Naive thymus-derived CD8-positive, alpha-beta T cell (primary cell): ENCODE measurements at regions not wholly inside any gene's neighbourhood (a gene's known extent, or its start where the extent isn't known, plus 50 kb on each side); places are given as distances from the start of the nearest gene placed in this dataset.

ENCODE experiments used
- ATAC-seq, 2 donors: fragments of 150-1000 bp; cut with Tn5 transposase in 1 of 2; sonication (Bioruptor Pico), chemical (Tn5 transposase) in 1 of 2; 1 replicate in 1 of 2; 2 replicates in 1 of 2; pipeline ENCODE4 v1.10.0; 2021; ENCODE audit warnings: mild to moderate bottlenecking in 2 of 2, moderate library complexity in 2 of 2
- POLR2A ChIA-PET: fragments of 350-600 bp; sonication (Branson Sonifier 250); formaldehyde crosslinking; loops from one replicate; lab custom pipeline; 2021; ENCODE audit warnings: antibody characterized with exemption; lab: Charles Lee
- DNase-seq, 10 donors: peaks; one replicate each; pipeline versions ENCODE4 v3.0.0 to v3.0.0-alpha.2; 2020 to 2022
- H3K27ac Mint-ChIP-seq, 10 donors: one replicate each; pipeline ENCODE4 v1.8.0; 2020 to 2022; ENCODE audit warnings: mild to moderate bottlenecking in 10 of 10, mixed read lengths in 10 of 10, moderate library complexity in 4 of 10, inconsistent platforms in 1 of 10
- H3K27me3 Mint-ChIP-seq, 5 donors: one replicate each; pipeline ENCODE4 v1.8.0; 2021 to 2022; ENCODE audit warnings: mixed read lengths in 5 of 5
- H3K36me3 Mint-ChIP-seq, 3 donors: one replicate each; pipeline ENCODE4 v1.8.0; 2020 to 2022; ENCODE audit warnings: mixed read lengths in 3 of 3, mild to moderate bottlenecking in 2 of 3, inconsistent platforms in 1 of 3
- H3K4me1 Mint-ChIP-seq, 4 donors: one replicate each; pipeline ENCODE4 v1.8.0; 2021 to 2022; ENCODE audit warnings: mixed read lengths in 4 of 4
- H3K4me3 Mint-ChIP-seq, 10 donors: one replicate each; pipeline ENCODE4 v1.8.0; 2020 to 2022; ENCODE audit warnings: mild to moderate bottlenecking in 10 of 10, mixed read lengths in 10 of 10, moderate library complexity in 6 of 10, inconsistent platforms in 1 of 10
- H3K9me3 Mint-ChIP-seq, 9 donors: one replicate each; pipeline ENCODE4 v1.8.0; 2020 to 2022; ENCODE audit warnings: mixed read lengths in 9 of 9, mild to moderate bottlenecking in 3 of 9, inconsistent platforms in 1 of 9, moderate library complexity in 1 of 9

- DNase-seq (no peak), ATAC-seq (no peak)
- Mint-ChIP-seq H3K36me3 (peaks cover 0 to 12% (median 11%) of the 10 kb centered on the region in 3 donors), H3K4me3 (no peak overlapping the region), H3K27me3 (peaks cover 18 to 47% (median 22%) of the 10 kb centered on the region in 5 donors), H3K9me3 (peaks cover 0 to 25% (median 13%) of the 10 kb centered on the region in 9 donors), H3K27ac (no peak overlapping the region), H3K4me1 (peaks cover 0 to 5% (median 0%) of the 10 kb centered on the region in 4 donors)
- POLR2A ChIA-PET: no interaction called here
These were observed 208.5 kb upstream of the LINGO1 start for GRCh38 chr15:77840991-77841775.

- H3K27me3 Mint-ChIP-seq: peaks cover 14 to 41% (median 18%) of the 10 kb centered on the region in 5 donors
- peak in 1 of 10 donors; percentile 50 for DNase-seq
- H3K27ac Mint-ChIP-seq: no peak overlapping the region
- peaks cover 0 to 5% (median 0%) of the 10 kb centered on the region in 4 donors for H3K4me1 Mint-ChIP-seq
- H3K9me3 Mint-ChIP-seq: peaks cover 0 to 19% (median 11%) of the 10 kb centered on the region in 9 donors
- POLR2A ChIA-PET: no interaction called here
- H3K4me3 Mint-ChIP-seq: no peak overlapping the region
- H3K36me3 Mint-ChIP-seq: peaks cover 0 to 8% (median 8%) of the 10 kb centered on the region in 3 donors
- ATAC-seq: no peak
These were observed 207.5 kb upstream of the LINGO1 start for GRCh38 chr15:77839970-77840905.

- Mint-ChIP-seq H3K27ac (no peak overlapping the region), H3K4me3 (no peak overlapping the region), H3K9me3 (peaks cover 0 to 14% (median 6%) of the 10 kb centered on the region in 9 donors), H3K4me1 (peaks cover 0 to 5% (median 0%) of the 10 kb centered on the region in 4 donors), H3K36me3 (peaks cover 0 to 3% (median 3%) of the 10 kb centered on the region in 3 donors), H3K27me3 (peaks cover 14 to 33% (median 18%) of the 10 kb centered on the region in 5 donors)
- DNase-seq (peak in 1 of 10 donors; percentile 44), ATAC-seq (no peak)
- POLR2A ChIA-PET: no interaction called here
These were observed 206.7 kb upstream of the LINGO1 start for GRCh38 chr15:77839456-77839855.

GRCh38 chr15:77838595-77838994, 205.9 kb upstream of the LINGO1 start:
- ATAC-seq (no peak), DNase-seq (peak in 1 of 10 donors; percentile 57)
- POLR2A ChIA-PET: no interaction called here

GRCh38 chr15:77838061-77838460, 205.3 kb upstream of the LINGO1 start:
- peaks cover 0 to 5% (median 0%) of the 10 kb centered on the region in 4 donors for H3K4me1 Mint-ChIP-seq
- DNase-seq (peak in 1 of 10 donors; percentile 19), ATAC-seq (no peak)
- peaks cover 12 to 32% (median 18%) of the 10 kb centered on the region in 5 donors for H3K27me3 Mint-ChIP-seq
- H3K9me3 Mint-ChIP-seq: peaks cover 0 to 6% (median 0%) of the 10 kb centered on the region in 9 donors
- no peak overlapping the region for H3K27ac Mint-ChIP-seq
- H3K4me3 Mint-ChIP-seq: no peak overlapping the region
- POLR2A ChIA-PET: no interaction called here
- H3K36me3 Mint-ChIP-seq: no peaks in the 10 kb centered on the region

More at GRCh38 chr15:77838595-77838994, 205.9 kb upstream of the LINGO1 start:
- H3K4me3 Mint-ChIP-seq: no peak overlapping the region
- H3K9me3 Mint-ChIP-seq: peaks cover 0 to 9% (median 0%) of the 10 kb centered on the region in 9 donors
- H3K36me3 Mint-ChIP-seq: no peaks in the 10 kb centered on the region
- H3K27ac Mint-ChIP-seq: no peak overlapping the region
- H3K4me1 Mint-ChIP-seq: peaks cover 0 to 5% (median 0%) of the 10 kb centered on the region in 4 donors
- peaks cover 13 to 32% (median 18%) of the 10 kb centered on the region in 5 donors for H3K27me3 Mint-ChIP-seq

- peaks cover 0 to 6% (median 0%) of the 10 kb centered on the region in 9 donors for H3K9me3 Mint-ChIP-seq
- H3K4me1 Mint-ChIP-seq: peaks cover 0 to 5% (median 0%) of the 10 kb centered on the region in 4 donors
- peak in 1 of 10 donors; percentile 53 for DNase-seq
- no peak overlapping the region for H3K4me3 Mint-ChIP-seq
- no peak for ATAC-seq
- peaks cover 12 to 32% (median 18%) of the 10 kb centered on the region in 5 donors for H3K27me3 Mint-ChIP-seq
- no peaks in the 10 kb centered on the region for H3K36me3 Mint-ChIP-seq
- POLR2A ChIA-PET: no interaction called here
- H3K27ac Mint-ChIP-seq: no peak overlapping the region
These were observed 204.9 kb upstream of the LINGO1 start for GRCh38 chr15:77837649-77838025.

GRCh38 chr15:77836906-77837648, 204.4 kb upstream of the LINGO1 start:
- peaks cover 0 to 5% (median 0%) of the 10 kb centered on the region in 4 donors for H3K4me1 Mint-ChIP-seq
- H3K27ac Mint-ChIP-seq: peak overlapping the region in 1 of 10 donors; percentile 25
- no peaks in the 10 kb centered on the region for H3K36me3 Mint-ChIP-seq
- H3K4me3 Mint-ChIP-seq: no peak overlapping the region
- POLR2A ChIA-PET: no interaction called here
- H3K27me3 Mint-ChIP-seq: peaks cover 9 to 28% (median 18%) of the 10 kb centered on the region in 5 donors
- peaks cover 0 to 2% (median 0%) of the 10 kb centered on the region in 9 donors for H3K9me3 Mint-ChIP-seq
- ATAC-seq (no peak), DNase-seq (peak in 1 of 10 donors; percentile 58)

- Mint-ChIP-seq H3K27ac (no peak overlapping the region), H3K4me3 (no peak overlapping the region), H3K27me3 (peaks cover 5 to 20% (median 18%) of the 10 kb centered on the region in 5 donors), H3K36me3 (no peaks in the 10 kb centered on the region), H3K9me3 (peaks cover 0 to 2% (median 0%) of the 10 kb centered on the region in 9 donors), H3K4me1 (peaks cover 0 to 5% (median 0%) of the 10 kb centered on the region in 4 donors)
- ATAC-seq (no peak), DNase-seq (peak in 1 of 10 donors; percentile 45)
- POLR2A ChIA-PET: no interaction called here
These were observed 203.5 kb upstream of the LINGO1 start for GRCh38 chr15:77836121-77836692.

- no peak for ATAC-seq
- peak in 1 of 10 donors; percentile 41 for DNase-seq
- H3K4me1 Mint-ChIP-seq: peaks cover 0 to 3% (median 0%) of the 10 kb centered on the region in 4 donors
- POLR2A ChIA-PET: no interaction called here
- no peak overlapping the region for H3K27ac Mint-ChIP-seq
- no peak overlapping the region for H3K4me3 Mint-ChIP-seq
- H3K27me3 Mint-ChIP-seq: peaks cover 2 to 7% (median 6%) of the 10 kb centered on the region in 5 donors
- H3K9me3 Mint-ChIP-seq: no peaks in the 10 kb centered on the region
- no peaks in the 10 kb centered on the region for H3K36me3 Mint-ChIP-seq
These were observed 201.7 kb upstream of the LINGO1 start for GRCh38 chr15:77834276-77834990.

- ATAC-seq (no peak), DNase-seq (peak in 1 of 10 donors; percentile 41)
- Mint-ChIP-seq H3K9me3 (no peaks in the 10 kb centered on the region), H3K27me3 (peaks cover 0 to 7% (median 3%) of the 10 kb centered on the region in 5 donors), H3K4me1 (peaks cover 0 to 3% (median 0%) of the 10 kb centered on the region in 4 donors), H3K4me3 (no peak overlapping the region), H3K36me3 (no peaks in the 10 kb centered on the region), H3K27ac (no peak overlapping the region)
- POLR2A ChIA-PET: no interaction called here
These were observed 200.2 kb upstream of the LINGO1 start for GRCh38 chr15:77832874-77833273.

GRCh38 chr15:77831986-77832385, 199.3 kb upstream of the LINGO1 start:
- Mint-ChIP-seq H3K4me1 (no peaks in the 10 kb centered on the region), H3K27me3 (peaks cover 0 to 3% (median 0%) of the 10 kb centered on the region in 5 donors), H3K27ac (peak overlapping the region in 1 of 10 donors; percentile 56), H3K36me3 (no peaks in the 10 kb centered on the region), H3K9me3 (no peaks in the 10 kb centered on the region), H3K4me3 (no peak overlapping the region)
- no peak for ATAC-seq
- POLR2A ChIA-PET: no interaction called here
- DNase-seq: no peak
